Parathyroid adenoma (tissue), 2 donors: ENCODE measurements at regions not wholly inside any gene's neighbourhood (a gene's known extent, or its start where the extent isn't known, plus 50 kb on each side); places are given as distances from the start of the nearest gene placed in this dataset.

ENCODE experiments used
- H2AFZ ChIP-seq: fragments of 300-600 bp; sonication (generic); one replicate; pipeline ENCODE4 v1.7.0; 2017; ENCODE audit warnings: antibody characterized with exemption, mild to moderate bottlenecking
- H3K27ac ChIP-seq: fragments of 300-600 bp; sonication (generic); one replicate; pipeline ENCODE4 v1.7.0; 2017
- H3K27me3 ChIP-seq: fragments of 300-600 bp; sonication (generic); one replicate; pipeline ENCODE4 v1.7.0; 2017; ENCODE audit warnings: low read length; ENCODE audit not compliant: control insufficient read depth, insufficient read depth
- H3K36me3 ChIP-seq: fragments of 300-600 bp; sonication (generic); one replicate; pipeline ENCODE4 v1.7.0; 2017; ENCODE audit warnings: low read length; ENCODE audit not compliant: control insufficient read depth, insufficient read depth
- H3K4me1 ChIP-seq: fragments of 300-600 bp; sonication (generic); one replicate; pipeline ENCODE4 v1.7.0; 2017; ENCODE audit warnings: control low read depth
- H3K4me2 ChIP-seq: fragments of 300-600 bp; sonication (generic); one replicate; pipeline ENCODE4 v1.7.0; 2017; ENCODE audit warnings: low read length
- H3K4me3 ChIP-seq: fragments of 300-600 bp; sonication (generic); one replicate; pipeline ENCODE4 v1.7.0; 2017; ENCODE audit warnings: low read depth, low read length
- H3K79me2 ChIP-seq: fragments of 300-600 bp; sonication (generic); one replicate; pipeline ENCODE4 v1.7.0; 2017; ENCODE audit warnings: control low read depth
- H3K9ac ChIP-seq: fragments of 300-600 bp; sonication (generic); one replicate; pipeline ENCODE4 v1.7.0; 2017; ENCODE audit warnings: mild to moderate bottlenecking
- H3K9me3 ChIP-seq: fragments of 300-600 bp; sonication (generic); one replicate; pipeline ENCODE4 v1.7.0; 2017; ENCODE audit warnings: low read length; ENCODE audit not compliant: control insufficient read depth
- TF ChIP-seq, protein P1 (sequence below): fragments of 300-600 bp; sonication (generic); IDR thresholded peaks from one replicate; pipeline ENCODE4 v1.7.0; 2017; ENCODE audit warnings: antibody characterized with exemption, mild to moderate bottlenecking
- donor health status: primary hyperparathyroidism.

DNA sequence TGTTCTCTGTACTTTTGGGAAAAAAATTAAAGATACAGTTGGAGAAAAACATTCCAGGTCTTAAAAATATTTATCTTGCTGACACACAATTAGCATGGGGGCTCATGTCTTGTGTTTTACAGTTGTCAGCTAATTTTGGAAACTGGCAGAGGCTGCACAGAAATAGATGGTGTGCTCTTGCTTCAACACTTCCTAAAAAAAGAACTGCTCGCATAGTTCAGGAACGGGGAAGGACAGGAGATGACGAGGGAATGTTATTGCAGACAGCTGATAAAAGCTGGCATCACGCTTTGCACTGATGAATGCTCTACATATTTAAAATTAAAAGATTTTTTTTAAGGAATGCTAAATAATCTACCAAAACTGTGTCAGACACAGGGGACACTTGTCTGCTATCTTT, 103.5 kb upstream of the CELF2 start:
- H3K4me2 ChIP-seq, result no peak overlapping the region
- no peak overlapping the region for H2AFZ ChIP-seq
- no peak overlapping the region for H3K9ac ChIP-seq
- H3K4me1 ChIP-seq, result peaks cover 6% of the 10 kb centered on the region
- H3K4me3 ChIP-seq, result no peak overlapping the region
- no peaks in the 10 kb centered on the region for H3K36me3 ChIP-seq
- no peaks in the 10 kb centered on the region for H3K9me3 ChIP-seq
- H3K27ac ChIP-seq, result no peak overlapping the region
- TF ChIP-seq, protein P1, sequence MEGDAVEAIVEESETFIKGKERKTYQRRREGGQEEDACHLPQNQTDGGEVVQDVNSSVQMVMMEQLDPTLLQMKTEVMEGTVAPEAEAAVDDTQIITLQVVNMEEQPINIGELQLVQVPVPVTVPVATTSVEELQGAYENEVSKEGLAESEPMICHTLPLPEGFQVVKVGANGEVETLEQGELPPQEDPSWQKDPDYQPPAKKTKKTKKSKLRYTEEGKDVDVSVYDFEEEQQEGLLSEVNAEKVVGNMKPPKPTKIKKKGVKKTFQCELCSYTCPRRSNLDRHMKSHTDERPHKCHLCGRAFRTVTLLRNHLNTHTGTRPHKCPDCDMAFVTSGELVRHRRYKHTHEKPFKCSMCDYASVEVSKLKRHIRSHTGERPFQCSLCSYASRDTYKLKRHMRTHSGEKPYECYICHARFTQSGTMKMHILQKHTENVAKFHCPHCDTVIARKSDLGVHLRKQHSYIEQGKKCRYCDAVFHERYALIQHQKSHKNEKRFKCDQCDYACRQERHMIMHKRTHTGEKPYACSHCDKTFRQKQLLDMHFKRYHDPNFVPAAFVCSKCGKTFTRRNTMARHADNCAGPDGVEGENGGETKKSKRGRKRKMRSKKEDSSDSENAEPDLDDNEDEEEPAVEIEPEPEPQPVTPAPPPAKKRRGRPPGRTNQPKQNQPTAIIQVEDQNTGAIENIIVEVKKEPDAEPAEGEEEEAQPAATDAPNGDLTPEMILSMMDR, result no peak
- H3K79me2 ChIP-seq, result no peaks in the 10 kb centered on the region
- no peaks in the 10 kb centered on the region for H3K27me3 ChIP-seq

DNA sequence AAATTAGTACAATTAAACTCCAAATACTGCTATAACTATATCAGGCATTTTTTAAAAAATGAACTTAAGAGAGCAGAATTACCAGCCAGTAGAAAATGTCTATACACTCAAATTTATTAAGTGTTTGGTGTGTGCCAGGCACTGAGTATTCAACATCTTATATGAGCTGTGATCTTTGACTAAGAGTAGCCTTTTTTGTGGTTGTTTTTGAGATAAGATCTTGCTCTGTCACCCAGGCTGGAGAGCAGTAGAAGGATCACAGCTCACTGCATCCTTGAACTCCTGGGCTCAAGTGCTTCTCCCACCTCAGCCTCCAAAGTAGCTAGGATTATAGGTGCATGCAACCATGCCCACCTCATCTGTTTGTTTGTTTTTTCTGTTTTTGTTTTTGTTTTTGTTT, 102.5 kb upstream of the CELF2 start:
- no peak overlapping the region for H3K27ac ChIP-seq

DNA sequence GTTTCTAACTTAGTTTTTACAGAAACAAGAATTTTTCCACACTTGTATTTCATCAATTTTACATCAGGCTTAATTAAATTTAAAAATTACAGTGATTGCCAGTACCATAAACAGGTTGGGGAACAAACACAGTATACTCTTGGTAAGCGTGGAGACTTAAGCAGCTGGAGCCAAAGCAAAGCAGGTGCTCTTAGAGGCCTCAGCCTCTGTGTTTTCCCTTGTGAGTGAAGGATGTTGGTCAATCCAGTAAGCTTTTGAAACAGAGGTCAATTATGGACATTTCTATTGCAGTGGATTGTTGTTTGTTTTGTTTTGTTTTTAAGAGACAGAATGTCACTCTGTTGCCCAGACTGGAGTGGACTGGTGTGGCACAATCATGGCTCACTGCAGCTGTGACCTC, 100.6 kb upstream of the CELF2 start:
- H3K4me1 ChIP-seq, result peaks cover 2% of the 10 kb centered on the region
- H3K4me2 ChIP-seq, result no peak overlapping the region
- H3K36me3 ChIP-seq, result no peaks in the 10 kb centered on the region
- no peak overlapping the region for H2AFZ ChIP-seq
- H3K27ac ChIP-seq, result no peak overlapping the region
- no peaks in the 10 kb centered on the region for H3K27me3 ChIP-seq
- no peak overlapping the region for H3K9ac ChIP-seq
- TF ChIP-seq, protein P1, result no peak
- no peaks in the 10 kb centered on the region for H3K9me3 ChIP-seq
- no peaks in the 10 kb centered on the region for H3K79me2 ChIP-seq
- H3K4me3 ChIP-seq, result no peak overlapping the region

More for the DNA sequence above, 102.5 kb upstream of the CELF2 start:
- Histone ChIP-seq H3K4me1 (peaks cover 6% of the 10 kb centered on the region), H2AFZ (no peak overlapping the region), H3K79me2 (no peaks in the 10 kb centered on the region), H3K9me3 (no peaks in the 10 kb centered on the region), H3K36me3 (no peaks in the 10 kb centered on the region), H3K4me2 (no peak overlapping the region), H3K9ac (no peak overlapping the region), H3K4me3 (no peak overlapping the region), H3K27me3 (no peaks in the 10 kb centered on the region)
- TF ChIP-seq, protein P1, result no peak

DNA sequence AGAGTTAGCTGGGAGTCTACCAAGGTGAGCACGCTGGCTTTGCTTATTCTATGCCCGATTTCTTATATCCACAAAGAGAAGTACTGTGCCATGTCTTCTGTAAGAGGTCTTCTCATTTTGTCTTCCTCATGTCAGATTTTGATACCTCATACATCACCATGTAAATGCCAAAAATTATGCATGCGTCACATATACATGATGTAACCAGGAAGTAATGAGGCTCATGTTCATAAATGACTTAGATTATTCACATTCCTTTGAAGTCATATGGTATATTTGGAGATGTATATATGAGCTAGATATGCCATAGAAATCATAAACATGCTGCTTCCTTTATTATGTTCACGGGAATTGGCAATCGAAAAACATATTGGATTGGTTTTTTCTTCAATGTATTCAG, 97.7 kb upstream of the CELF2 start:
- Histone ChIP-seq H3K9me3 (no peaks in the 10 kb centered on the region), H3K27me3 (no peaks in the 10 kb centered on the region), H3K4me3 (no peak overlapping the region), H2AFZ (no peak overlapping the region), H3K79me2 (no peaks in the 10 kb centered on the region), H3K27ac (no peak overlapping the region), H3K4me1 (no peaks in the 10 kb centered on the region), H3K9ac (no peak overlapping the region), H3K36me3 (no peaks in the 10 kb centered on the region), H3K4me2 (no peak overlapping the region)
- TF ChIP-seq, protein P1, result no peak

DNA sequence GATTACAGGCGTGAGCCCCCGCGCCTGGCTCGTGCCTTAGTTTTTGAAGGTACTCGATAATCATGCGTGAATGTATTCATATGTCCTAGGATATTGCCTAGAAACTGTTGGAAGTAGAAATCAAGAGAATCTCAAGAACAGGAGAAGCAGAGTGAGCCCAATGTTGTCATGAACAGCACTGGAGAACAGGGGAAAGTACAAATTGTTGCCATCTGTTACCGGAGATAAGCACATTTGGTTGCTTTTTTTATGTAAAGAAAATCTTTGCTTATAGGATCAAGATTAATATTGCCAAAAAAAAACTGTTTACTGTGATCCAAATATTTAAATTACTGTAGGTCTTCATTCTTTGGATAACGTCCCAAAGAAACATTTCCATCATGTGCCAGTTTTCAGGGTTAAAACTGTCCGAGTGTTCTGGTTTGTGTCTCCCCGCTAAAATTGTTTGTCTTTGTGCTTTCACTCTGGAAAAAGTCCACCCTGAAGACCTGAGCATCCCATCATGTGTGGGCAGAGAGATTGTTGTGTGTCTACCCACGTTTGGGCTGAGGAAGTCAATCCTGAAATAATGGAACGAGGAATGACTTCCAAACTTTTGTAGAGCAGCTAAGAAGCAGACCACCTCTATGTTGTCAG, 95.7 kb upstream of the CELF2 start:
- H3K27ac ChIP-seq, result no peak overlapping the region
- H3K4me1 ChIP-seq, result no peaks in the 10 kb centered on the region
- H3K4me3 ChIP-seq, result no peak overlapping the region

More for the DNA sequence above, 95.7 kb upstream of the CELF2 start:
- Histone ChIP-seq H3K79me2 (no peaks in the 10 kb centered on the region), H3K4me2 (no peak overlapping the region), H3K9ac (no peak overlapping the region), H2AFZ (no peak overlapping the region), H3K9me3 (no peaks in the 10 kb centered on the region), H3K36me3 (no peaks in the 10 kb centered on the region), H3K27me3 (no peaks in the 10 kb centered on the region)
- TF ChIP-seq, protein P1, result no peak
